GM18505 (cell line): ENCODE measurements at regions not wholly inside any gene's neighbourhood (a gene's known extent, or its start where the extent isn't known, plus 50 kb on each side); places are given as distances from the start of the nearest gene placed in this dataset.

Experiments
- ATAC-seq: cut with Tn5 transposase; IDR thresholded peaks from one replicate; pipeline ENCODE4 v1.9.1; 2021; ENCODE audit not compliant: unreplicated experiment
- POLR2A ChIP-seq: IDR thresholded peaks from 4 replicates; pipeline ENCODE4 v1.6.1; 2011; ENCODE audit warnings: borderline replicate concordance; ENCODE audit not compliant: insufficient read depth, insufficient read length; ENCODE audit errors: extremely low read depth

DNA sequence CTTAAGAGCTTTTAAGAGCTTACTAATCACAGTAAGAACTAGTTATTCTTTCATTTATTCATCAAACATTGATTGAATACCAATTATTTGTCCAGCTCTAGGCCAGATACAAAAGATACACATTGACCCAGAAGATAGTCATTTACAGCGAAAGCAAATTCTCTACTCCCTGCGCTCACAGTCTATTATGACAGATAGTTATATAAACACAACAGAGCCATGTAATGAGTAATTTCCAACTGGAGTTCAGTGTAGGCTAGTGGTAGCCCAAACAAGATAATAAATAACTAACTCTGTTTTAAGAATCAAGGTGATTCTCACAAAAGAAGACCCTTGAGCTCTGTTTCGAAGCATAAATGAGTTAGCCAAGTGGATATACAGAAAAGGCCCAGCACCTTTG, 397.8 kb upstream of the TLE4 start:
- ATAC-seq = no peak
- no peak for TF ChIP-seq POLR2A

DNA sequence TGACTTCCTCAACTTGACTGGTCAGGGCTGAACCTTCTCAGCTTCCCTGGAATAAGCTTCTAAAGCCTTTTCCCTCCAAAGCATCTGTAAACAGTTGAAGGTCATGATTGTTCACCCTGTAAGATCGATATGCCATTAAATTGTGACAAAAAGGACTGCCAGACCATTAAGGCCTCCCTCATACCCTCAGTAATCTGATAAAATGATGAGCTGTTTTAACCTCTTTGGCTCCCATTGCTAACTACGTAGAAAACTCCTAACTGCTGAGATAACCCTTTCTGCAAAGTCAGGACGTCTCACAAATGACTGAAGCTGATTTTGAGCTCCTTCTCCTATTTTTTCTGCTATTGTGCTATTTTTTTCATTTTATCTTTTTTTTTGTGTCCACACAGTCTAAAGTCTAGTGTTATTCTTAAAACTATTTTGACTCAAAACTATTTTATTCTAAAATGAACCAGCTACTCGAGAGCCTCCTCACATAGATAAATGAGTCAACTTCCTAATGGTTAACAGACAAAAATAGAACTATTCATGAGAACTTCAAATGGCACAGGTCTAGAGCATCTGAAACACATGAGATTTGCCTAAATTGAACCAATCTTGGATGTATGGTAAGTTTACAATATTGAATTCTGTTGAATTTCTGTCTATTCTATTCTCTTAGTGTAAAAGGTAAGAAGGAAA, 395.6 kb upstream of the TLE4 start:
- TF ChIP-seq POLR2A = no peak
- no peak for ATAC-seq

DNA sequence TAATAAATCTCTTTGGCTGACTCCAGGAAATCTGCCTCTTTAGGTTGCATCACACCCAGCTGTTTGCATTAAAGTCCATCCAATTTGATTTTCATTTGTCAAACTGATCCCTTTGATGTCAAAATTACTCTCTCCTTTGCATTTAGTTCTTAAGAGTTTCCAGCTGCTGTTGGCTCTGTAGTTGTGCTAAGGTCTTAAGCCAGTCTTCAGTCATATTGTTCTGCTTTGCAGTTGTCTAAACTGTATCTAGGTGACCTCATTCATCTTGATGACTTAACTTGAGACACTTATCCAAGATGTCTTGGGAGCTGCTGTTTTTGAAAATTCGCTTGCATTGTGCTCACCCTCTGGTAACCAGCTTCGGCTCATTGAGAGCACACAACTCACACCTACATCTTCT, 386.9 kb upstream of the TLE4 start:
- ATAC-seq = no peak
- TF ChIP-seq POLR2A = no peak

DNA sequence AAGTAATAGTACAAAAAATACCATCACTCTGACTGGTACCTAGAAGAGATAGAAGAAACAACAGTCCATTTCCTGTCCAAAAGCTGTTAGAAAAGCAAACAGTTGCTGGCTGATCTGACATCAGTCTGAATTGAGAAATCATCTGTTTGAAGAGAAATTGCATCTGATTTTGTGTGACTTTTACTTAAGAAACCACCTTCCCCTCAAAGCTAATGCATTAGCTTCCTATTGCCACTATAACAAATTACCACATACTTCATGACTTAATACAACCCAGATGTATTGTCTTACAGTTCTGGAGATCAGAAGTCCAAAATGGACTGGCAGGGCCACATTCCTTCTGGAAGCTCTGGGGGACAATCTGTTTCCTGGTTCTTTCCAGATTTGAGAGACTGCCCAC, 385.9 kb upstream of the TLE4 start:
- TF ChIP-seq POLR2A = no peak
- no peak for ATAC-seq

DNA sequence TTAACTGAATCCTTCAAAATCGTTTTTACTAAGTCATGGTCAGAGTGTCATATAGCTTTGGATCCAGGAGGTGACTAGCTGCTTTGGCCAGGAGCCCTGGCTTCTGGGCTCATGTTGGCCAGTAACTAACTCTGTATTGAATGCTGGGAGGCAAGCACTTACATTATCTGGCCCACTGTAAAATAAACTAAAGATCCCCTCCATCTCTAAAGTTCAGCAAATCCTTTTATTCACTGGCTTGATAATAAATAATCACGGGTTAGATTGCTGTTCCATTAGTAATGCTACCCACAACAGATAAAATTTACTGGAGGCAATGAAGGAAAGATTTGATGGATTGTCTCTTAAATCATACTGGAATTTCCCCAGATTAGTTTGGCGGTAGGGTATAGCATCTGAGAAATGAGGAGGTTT, 382.2 kb upstream of the TLE4 start:
- TF ChIP-seq POLR2A = no peak
- ATAC-seq = no peak

DNA sequence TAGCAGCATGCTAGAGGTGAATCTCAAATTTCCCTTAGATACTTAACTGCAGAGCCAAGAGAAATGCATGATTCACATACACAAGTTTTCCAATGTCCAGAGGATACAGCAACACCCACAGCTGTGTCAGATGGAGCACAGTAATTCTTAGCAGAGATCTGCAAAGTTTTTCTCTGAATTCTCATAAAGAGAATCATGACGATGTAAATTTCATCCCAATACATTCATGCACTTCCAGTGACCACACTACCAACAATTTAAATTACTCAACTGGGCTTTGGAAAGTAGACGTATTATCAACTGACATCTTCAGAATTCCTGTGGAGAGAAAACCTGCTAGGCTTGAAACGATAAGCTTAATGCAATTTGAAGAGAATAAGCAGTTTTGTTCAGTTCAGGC, 378.8 kb upstream of the TLE4 start:
- no peak for ATAC-seq
- no peak for TF ChIP-seq POLR2A

DNA sequence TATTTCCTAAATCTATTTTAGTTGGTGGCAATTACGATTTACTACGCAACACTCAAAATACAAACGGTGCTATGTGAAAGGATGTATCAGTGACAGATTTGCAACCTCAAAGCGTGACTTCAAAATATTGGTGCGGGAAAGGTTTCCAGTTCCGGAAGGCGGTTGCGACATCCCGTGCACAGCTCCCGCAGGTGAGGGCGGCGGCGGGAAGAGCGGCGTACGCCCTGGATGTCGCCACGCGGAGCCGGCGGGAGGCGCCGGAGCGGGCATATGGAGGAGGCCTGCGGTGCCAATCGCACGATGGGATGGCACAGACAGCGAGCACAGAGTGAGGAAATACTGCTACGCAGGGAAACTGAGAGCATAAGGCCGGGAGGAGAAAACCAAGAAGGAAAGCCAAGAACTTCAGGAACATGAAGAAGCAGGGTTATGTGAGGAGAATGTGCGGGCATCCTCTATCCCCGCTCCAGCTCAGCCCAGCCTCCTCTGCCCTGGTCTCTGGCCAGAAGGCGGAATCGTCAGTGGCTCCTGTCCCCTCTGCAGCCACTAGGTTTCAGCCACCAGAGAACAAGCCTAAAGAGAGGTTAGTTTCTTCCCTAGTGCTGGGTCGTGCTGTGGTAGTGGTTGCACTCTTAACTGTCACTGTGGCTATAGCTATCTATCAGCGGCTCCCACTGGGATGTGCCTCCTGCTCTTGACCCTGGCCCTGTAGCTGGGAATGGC, 378.1 kb upstream of the TLE4 start:
- ATAC-seq = no peak
- TF ChIP-seq POLR2A = no peak

DNA sequence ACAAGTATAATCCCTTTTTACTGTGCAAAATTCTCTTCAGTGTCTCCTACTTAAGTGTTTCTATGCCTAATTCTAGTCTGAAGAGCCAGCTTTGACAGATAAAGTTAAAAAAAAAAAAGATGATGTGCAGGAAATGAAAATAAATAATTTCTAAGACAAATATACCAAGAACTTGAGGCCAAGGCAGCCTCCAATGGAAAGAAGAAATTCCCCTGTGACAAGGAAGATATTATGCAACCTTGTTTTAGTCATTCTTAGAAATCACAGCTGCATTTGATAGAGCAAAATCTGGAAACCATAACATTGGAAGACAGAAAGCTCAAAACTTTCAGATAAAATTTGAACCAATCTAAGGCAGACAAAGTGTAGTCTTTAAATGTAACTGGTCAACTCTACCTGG, 375.9 kb upstream of the TLE4 start:
- no peak for ATAC-seq
- TF ChIP-seq POLR2A = no peak

DNA sequence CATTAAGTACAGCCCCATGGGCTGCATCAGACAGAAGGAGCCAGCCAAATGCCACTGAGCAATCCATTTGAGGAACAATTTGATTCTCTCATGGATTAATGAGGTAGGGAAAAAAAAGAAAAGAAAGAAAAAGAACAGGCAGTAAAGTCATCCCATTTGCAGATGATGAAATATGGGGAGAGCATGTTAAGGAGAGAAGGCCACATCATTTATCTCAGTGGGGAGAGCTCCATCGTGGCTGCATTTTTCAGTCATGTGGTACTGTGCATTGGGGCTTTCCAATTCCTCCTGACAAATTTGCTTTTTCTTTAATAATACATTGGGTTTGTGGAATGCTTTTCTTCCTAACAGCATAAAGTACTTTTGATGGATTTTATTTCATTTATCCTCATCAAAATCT, 375.2 kb upstream of the TLE4 start:
- no peak for ATAC-seq
- TF ChIP-seq POLR2A = no peak

DNA sequence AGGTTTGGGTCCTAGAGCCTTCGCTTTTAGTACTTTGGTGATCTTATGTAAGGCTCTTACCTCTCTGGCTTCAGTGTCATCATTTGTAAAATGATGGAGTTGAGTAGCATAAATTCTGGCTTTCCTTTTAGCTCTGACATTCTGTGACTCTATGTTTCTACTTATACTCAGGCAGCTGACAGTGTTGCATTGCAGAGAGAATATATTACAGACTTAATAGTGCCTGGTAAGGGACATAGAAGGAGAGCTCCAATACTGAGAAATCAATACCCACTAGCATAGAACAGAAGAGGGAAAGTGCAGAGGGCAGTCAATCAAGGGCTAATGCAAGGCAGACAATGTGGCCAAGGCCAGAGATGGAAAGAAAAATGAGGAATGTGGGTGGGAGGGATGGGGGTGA, 371.4 kb upstream of the TLE4 start:
- TF ChIP-seq POLR2A = no peak
- no peak for ATAC-seq

DNA sequence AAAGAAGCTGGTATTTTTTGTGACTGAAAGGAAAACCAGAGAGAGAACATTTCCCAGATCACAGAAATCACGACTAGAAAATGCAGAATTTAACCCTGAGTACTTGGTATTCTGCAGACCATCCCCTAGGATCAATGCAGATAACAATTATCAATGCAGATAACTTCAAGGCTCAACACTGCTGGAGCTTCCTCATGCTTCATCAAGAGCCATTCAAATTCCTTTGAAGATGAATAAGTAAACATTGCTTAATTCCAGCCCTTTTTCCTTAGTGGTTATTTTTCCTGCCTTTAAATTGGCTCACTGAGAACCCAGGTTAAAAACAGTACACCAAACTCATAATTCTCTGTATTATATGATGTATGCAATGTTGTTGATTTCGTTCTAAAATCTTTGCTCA, 370.1 kb upstream of the TLE4 start:
- TF ChIP-seq POLR2A = no peak
- no peak for ATAC-seq

DNA sequence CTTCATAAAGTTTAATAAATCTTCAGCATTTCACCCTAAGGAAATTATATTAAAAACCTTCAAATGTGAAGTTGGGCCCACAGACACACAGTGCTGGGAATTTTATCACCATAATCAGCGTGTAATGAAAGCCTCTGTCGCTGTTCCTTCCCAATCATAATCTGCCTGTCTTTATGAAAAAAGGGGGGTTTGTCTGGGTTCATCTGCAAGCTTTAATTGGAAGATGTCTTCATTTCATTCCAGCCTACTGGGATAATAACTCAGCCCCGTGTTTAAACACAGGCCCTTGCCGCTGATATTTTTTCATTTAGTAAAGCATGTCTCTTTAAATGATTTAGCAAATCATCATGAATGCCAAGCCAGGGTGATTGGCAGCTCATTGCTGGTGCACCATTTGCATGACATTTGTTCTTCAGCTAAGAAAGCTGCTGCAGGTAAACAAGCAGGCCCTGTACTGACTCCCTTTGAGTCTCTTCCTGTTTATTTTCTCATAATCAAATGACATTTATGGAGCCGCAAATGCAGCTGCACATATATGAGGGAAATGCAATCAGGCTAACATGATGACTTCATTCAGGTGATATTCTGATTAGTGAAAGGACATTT, 362.9 kb upstream of the TLE4 start:
- no peak for TF ChIP-seq POLR2A
- ATAC-seq = no peak

DNA sequence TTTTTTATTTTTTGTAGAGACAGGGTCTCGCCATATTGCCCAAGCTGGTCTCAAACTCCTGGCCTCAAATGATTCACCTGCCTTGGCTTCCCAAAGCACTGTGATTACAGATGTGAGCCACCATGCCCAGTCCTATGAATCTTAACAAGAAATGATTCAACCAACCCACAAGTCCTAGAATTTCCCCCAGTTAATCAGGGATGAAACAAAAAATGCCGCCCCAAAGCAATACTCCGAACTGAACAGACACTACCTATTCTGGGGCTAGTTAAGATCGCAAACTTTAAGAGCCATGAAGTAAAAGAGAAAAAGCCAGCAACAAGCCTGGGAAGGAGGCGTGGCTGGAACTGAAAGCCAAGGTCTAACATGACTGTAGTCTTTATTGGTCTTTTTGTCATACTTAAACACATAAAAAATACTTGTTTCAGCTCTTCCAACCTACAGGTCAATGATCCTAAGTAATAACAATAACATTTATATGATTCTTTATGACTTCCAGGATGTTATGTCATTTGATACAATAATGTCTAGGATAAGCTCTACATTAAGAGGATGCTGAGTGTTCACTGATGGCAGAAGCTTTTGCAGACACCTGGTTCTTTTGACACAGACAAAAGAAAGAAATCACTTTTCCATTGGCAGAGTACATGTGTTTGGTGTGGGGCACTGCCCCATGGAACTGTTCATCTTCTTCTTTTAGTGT, 361.1 kb upstream of the TLE4 start:
- ATAC-seq = no peak
- TF ChIP-seq POLR2A = no peak
